ENCODE measurements at regions not wholly inside any gene's neighbourhood (a gene's known extent, or its start where the extent isn't known, plus 50 kb on each side); places are given as distances from the start of the nearest gene placed in this dataset.

- ATAC-seq: no peak
- ChIA-PET POLR2A (no interaction called here), CTCF (no interaction called here)
- peaks cover 2% of the 10 kb centered on the region; the same call in 1 of the 2 replicates for H3K36me3 Mint-ChIP-seq
- no peaks in the 10 kb centered on the region; the same call in 1 of the 2 replicates for H3K27me3 Mint-ChIP-seq (ENCODE audit: low read depth)
- H3K9me3 Mint-ChIP-seq: peaks cover 10% of the 10 kb centered on the region
- H3K27ac Mint-ChIP-seq: no peak overlapping the region
- TF ChIP-seq PREB (CRISPR knock-in tag; IDR thresholded peaks at IDR 0.05; ENCODE audit: borderline replicate concordance) (no peak), GTF2I (CRISPR knock-in tag; conservative IDR thresholded peaks at IDR 0.05) (no peak), FOXP1 (CRISPR knock-in tag; IDR thresholded peaks at IDR 0.05; ENCODE audit: borderline replicate concordance) (no peak), FOXK1 (CRISPR knock-in tag; IDR thresholded peaks at IDR 0.05) (no peak), NR3C1 (CRISPR knock-in tag; conservative IDR thresholded peaks at IDR 0.05; ENCODE audit: low read depth) (no peak), SMAD3 (CRISPR knock-in tag; IDR thresholded peaks at IDR 0.05; ENCODE audit: borderline replicate concordance) (no peak), ATF6 (CRISPR knock-in tag; IDR thresholded peaks at IDR 0.05) (no peak), ZBTB43 (CRISPR knock-in tag; IDR thresholded peaks at IDR 0.05) (no peak), ZBTB21 (CRISPR knock-in tag; IDR thresholded peaks at IDR 0.05; ENCODE audit: borderline replicate concordance) (no peak), NFATC4 (CRISPR knock-in tag; IDR thresholded peaks at IDR 0.05) (no peak)
- TF ChIP-seq, protein P1, sequence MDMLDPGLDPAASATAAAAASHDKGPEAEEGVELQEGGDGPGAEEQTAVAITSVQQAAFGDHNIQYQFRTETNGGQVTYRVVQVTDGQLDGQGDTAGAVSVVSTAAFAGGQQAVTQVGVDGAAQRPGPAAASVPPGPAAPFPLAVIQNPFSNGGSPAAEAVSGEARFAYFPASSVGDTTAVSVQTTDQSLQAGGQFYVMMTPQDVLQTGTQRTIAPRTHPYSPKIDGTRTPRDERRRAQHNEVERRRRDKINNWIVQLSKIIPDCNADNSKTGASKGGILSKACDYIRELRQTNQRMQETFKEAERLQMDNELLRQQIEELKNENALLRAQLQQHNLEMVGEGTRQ (CRISPR knock-in tag; IDR thresholded peaks at IDR 0.05): no peak
- TF ChIP-seq, protein P2, sequence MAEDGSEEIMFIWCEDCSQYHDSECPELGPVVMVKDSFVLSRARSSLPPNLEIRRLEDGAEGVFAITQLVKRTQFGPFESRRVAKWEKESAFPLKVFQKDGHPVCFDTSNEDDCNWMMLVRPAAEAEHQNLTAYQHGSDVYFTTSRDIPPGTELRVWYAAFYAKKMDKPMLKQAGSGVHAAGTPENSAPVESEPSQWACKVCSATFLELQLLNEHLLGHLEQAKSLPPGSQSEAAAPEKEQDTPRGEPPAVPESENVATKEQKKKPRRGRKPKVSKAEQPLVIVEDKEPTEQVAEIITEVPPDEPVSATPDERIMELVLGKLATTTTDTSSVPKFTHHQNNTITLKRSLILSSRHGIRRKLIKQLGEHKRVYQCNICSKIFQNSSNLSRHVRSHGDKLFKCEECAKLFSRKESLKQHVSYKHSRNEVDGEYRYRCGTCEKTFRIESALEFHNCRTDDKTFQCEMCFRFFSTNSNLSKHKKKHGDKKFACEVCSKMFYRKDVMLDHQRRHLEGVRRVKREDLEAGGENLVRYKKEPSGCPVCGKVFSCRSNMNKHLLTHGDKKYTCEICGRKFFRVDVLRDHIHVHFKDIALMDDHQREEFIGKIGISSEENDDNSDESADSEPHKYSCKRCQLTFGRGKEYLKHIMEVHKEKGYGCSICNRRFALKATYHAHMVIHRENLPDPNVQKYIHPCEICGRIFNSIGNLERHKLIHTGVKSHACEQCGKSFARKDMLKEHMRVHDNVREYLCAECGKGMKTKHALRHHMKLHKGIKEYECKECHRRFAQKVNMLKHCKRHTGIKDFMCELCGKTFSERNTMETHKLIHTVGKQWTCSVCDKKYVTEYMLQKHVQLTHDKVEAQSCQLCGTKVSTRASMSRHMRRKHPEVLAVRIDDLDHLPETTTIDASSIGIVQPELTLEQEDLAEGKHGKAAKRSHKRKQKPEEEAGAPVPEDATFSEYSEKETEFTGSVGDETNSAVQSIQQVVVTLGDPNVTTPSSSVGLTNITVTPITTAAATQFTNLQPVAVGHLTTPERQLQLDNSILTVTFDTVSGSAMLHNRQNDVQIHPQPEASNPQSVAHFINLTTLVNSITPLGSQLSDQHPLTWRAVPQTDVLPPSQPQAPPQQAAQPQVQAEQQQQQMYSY (CRISPR knock-in tag; IDR thresholded peaks at IDR 0.05): no peak
- TF ChIP-seq, protein P3, sequence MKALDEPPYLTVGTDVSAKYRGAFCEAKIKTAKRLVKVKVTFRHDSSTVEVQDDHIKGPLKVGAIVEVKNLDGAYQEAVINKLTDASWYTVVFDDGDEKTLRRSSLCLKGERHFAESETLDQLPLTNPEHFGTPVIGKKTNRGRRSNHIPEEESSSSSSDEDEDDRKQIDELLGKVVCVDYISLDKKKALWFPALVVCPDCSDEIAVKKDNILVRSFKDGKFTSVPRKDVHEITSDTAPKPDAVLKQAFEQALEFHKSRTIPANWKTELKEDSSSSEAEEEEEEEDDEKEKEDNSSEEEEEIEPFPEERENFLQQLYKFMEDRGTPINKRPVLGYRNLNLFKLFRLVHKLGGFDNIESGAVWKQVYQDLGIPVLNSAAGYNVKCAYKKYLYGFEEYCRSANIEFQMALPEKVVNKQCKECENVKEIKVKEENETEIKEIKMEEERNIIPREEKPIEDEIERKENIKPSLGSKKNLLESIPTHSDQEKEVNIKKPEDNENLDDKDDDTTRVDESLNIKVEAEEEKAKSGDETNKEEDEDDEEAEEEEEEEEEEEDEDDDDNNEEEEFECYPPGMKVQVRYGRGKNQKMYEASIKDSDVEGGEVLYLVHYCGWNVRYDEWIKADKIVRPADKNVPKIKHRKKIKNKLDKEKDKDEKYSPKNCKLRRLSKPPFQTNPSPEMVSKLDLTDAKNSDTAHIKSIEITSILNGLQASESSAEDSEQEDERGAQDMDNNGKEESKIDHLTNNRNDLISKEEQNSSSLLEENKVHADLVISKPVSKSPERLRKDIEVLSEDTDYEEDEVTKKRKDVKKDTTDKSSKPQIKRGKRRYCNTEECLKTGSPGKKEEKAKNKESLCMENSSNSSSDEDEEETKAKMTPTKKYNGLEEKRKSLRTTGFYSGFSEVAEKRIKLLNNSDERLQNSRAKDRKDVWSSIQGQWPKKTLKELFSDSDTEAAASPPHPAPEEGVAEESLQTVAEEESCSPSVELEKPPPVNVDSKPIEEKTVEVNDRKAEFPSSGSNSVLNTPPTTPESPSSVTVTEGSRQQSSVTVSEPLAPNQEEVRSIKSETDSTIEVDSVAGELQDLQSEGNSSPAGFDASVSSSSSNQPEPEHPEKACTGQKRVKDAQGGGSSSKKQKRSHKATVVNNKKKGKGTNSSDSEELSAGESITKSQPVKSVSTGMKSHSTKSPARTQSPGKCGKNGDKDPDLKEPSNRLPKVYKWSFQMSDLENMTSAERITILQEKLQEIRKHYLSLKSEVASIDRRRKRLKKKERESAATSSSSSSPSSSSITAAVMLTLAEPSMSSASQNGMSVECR (CRISPR knock-in tag; IDR thresholded peaks at IDR 0.05; ENCODE audit: borderline replicate concordance): no peak
- TF ChIP-seq, protein P4, sequence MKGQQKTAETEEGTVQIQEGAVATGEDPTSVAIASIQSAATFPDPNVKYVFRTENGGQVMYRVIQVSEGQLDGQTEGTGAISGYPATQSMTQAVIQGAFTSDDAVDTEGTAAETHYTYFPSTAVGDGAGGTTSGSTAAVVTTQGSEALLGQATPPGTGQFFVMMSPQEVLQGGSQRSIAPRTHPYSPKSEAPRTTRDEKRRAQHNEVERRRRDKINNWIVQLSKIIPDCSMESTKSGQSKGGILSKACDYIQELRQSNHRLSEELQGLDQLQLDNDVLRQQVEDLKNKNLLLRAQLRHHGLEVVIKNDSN (CRISPR knock-in tag; IDR thresholded peaks at IDR 0.05): no peak
- DNase-seq (ENCODE audit: low spot score): no peak
- no peaks in the 10 kb centered on the region for H3K4me1 Mint-ChIP-seq
- H3K4me3 Mint-ChIP-seq: no peak overlapping the region
Observed at GRCh38 chr10:61355211-61355610, 98.0 kb downstream of the TMEM26 start.
